T1000 (cell line): ENCODE measurements at regions not wholly inside any gene's neighbourhood (a gene's known extent, or its start where the extent isn't known, plus 50 kb on each side); places are given as distances from the start of the nearest gene placed in this dataset.
"Not testable (repeated sequence)": the region's sequence is repeated elsewhere in the genome, so short reads cannot be mapped to it uniquely, and the experiment has no call there.

ENCODE experiments used
- DNase-seq: peaks from one replicate; lab custom pipeline; 2025; ENCODE audit warnings: mixed read lengths; lab: John Stamatoyannopoulos, UW

DNA sequence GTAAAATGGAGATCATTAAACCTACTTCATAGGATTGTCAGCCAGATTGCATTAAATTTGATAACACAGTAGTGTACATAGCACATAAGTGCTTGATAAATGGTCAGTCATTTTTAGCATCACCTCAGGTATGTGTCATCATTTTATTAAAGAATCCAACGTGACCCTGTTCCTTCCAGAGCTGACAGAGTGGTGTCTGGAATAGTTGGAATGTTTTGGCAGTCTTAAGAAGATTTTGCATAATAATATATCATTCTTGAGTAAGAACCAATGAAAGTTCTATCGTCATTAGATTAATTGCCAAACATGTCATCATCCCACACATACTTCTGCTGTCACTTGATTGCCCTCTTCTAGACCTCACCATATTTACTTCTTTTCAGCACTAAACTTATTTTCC, 451.4 kb upstream of the POM121L12 start:
- no peak for DNase-seq

DNA sequence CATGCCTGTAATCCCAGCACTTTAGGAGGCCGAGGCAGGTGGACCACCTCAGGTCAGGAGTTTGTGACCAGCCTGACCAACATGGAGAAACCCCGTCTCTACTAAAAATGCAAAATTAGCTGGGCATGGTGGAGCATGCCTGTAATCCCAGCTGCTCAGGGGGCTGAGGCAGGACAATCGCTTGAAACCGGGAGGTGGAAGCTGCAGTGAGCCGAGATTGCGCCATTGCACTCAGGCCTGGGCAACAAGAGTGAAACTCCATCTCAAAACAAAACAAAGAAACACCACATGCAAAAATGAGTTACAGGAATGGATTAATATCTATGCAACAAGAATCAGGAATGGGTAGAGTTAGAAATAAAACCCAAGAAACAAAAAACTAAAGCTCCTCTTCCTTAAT, 462.3 kb upstream of the POM121L12 start:
- not testable (repeated sequence) for DNase-seq

DNA sequence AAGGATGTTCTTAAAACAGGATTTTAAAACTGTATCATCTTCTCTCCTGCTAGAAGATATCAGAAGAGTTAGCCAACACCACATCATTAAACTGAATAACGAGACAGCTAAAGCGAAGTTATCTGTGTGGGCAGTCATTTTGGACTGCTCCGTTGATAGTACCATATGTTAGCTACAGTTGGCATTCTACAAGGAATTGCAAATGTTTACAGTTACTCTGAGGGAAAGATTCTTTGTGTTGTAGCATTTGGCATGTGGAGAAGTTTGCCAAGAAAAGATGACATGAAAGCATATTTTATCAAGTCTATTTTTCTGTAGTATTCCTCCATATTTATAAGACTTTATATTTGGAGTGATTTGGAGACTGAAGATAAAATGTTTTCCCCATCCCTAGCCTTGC, 464.4 kb upstream of the POM121L12 start:
- no peak for DNase-seq

DNA sequence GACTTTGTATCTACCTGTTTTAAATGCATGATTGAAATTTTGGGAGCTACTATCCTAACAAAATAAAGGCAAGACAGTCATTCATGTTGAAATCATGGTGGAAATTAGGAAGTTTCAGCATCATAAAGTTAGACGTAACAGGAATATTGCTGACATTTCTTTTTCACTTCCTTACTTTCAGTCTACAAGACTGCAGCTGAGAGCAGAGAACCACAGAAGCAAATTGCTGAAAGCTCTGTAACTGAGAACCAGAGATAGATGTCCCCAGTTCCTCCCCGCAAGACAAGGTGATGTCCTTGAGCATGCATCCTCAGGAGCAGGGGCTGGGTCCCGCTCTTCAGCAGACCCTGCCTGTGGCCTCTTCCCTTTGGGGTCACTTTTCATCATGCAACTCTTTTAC, 466.3 kb upstream of the POM121L12 start:
- no peak for DNase-seq

DNA sequence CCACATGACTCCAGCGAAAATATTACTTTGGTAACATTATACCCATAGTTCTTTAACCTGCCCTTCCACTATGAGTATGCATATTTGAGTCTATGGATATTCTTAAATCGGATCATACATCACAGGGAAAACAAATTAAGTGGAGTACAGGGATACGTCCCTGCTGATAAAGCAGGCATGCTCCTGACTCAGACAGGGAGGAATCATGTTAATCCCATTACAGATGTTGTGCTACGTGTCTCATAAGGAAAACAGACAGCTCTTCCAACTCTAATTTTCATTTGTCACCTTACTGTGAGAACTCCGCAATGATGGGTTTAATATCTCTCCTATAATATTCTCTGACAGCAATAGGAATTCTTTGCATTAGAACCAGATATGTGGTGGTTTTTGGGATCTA, 469.5 kb upstream of the POM121L12 start:
- no peak for DNase-seq

DNA sequence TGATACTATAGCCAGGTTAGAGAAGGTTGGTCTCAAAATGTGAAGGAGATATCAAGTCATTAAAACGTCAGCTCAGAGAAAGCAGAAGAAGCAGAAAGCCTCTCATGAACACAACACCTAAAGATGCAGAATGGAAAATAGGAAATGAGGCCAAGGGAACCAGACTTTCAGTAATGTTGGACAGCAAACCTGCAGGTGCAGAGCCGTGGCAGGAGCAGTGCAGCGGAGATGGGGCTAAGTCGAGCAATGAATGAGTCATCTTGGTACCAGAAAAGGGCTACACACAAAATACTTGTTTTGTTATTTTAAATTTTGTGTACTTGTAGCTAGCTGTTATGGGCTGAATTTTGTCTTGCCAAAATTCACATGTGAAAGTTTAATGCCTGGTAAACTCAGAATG, 479.6 kb upstream of the POM121L12 start:
- DNase-seq, result no peak

DNA sequence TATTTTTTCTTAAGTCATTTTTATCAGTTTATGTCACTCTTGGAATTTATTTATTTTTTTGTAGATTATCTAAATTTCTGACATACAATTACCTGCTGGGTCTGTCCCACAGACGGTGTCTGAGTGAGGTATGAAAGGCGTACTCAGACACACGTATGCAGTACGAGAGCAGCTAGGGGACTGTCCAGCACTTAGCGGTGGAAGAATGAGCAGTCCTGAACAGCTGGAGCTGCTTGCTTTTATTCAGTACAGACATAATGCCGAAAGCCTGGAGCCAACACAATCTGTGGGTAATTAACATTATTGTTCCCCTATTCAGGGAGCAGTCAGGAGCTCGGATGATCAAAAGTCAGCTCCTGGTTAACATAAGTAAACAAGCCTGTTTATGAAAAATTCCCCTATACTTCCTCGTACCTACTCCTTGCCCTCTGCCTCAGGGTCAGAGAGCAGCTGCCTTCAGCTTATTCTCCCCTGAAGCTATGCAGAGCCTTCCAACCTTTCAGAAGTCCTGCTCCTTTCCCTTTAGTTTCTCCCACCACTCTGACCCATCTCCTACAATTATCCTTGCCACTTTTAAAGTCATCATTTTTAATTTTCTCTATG, 488.0 kb upstream of the POM121L12 start:
- no peak for DNase-seq

DNA sequence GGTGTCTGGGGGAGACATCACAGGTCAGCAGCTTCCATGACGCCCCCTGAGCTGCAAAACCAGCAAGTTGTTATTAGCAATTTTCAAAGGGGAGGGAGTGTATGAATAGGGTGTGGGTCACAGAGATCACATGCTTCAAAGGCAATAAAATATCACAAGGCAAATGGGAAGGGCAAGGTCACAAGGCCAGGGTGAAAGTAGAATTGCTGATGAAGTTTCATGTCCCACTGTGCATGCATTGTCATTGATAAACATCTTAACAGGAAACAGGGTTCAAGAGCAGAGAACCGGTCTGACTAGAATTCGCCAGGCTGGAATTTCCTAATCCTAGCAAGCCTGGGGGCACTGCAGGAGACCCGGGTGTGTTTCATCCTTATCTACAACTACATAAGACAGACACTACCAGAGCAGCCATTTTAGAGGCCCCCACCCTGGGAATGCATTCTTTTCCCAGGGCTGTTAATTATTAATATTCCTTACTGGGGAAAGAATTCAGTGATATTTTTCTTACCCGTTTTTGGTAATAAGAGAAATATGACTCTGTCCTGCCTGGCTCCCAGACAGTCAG, 494.2 kb upstream of the POM121L12 start:
- DNase-seq, result not testable (repeated sequence)

DNA sequence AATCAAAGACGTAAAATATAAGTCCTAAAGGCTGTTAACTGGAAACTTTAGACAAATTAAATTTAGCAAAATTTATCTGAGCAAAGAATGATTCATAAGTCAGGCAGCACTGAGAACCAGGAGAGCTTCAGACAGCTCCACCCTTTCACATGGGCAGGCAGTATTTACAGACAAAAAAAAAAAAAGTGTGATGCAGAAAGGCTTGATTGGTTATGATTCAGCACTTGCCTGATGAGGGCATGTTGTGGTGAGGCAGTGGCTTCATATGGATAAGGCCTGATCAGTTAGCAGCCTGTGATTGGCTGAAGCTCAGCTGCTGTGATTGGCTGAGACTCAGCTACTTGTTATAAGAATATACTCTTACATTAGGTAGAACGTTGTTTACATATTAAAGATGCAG, 495.4 kb upstream of the POM121L12 start:
- DNase-seq, result no peak

DNA sequence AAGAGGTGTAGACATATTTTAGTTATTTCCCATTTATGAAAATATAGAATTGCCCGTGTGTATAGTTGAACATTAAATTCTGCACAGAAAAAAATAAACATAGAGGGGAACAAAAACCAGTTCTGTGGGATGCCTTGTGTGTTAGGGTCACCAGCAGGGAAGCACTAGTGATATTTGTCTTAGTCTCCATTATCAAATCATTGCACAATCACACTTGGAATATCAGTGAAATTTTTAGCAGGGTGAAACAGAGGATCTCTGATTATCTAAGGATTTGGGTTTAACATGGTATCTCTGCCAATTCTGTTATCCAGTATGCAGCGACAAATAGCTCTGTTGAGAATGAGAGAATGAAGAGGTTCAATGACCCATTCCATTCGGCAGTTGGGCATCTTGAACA, 496.0 kb upstream of the POM121L12 start:
- no peak for DNase-seq

DNA sequence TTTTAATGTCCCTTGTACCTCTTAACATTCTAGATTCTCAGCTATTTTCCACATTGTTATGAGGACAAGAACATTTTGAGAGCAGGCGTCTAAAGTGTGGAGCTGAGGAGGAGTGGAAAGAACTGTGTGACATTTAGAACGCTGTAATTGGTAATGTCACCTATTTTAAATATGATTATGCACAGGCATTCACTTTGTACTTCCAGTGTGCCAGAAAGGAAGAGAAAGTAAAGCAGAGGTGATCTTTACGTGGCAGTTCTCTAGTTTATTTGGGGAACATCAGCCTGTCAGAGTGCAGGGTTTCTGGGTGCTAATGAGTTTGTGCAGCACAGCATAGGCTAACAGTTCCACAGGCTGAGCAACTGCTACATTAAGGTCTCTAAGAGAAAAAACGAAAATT, 498.4 kb upstream of the POM121L12 start:
- no peak for DNase-seq

DNA sequence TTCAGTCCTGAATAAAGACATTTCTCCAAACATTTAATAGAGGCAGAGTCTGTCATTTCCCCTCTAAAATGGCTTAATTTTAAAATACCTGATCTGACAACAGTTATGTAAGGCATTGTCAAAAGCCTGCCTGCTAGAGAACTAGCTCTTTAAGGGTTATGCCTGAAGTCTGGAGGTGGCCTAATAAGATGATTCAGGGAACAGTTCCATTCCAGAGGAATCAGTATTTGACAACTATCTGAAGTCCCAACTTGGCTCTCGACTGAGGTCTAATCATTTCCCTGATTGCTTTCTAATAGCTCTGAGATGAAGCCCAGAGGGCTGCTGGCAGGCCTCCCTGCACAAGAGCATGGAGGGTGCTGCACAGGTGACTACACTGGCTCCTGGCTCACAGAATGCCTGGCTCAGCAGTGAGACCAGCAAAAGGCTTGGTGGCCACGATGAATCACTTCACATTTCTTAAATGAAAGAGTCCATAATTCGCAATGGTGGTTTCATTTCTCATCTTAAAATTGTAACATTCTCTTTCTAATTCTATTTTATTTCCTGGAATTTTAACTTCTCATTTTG, 509.6 kb upstream of the POM121L12 start:
- DNase-seq, result no peak

DNA sequence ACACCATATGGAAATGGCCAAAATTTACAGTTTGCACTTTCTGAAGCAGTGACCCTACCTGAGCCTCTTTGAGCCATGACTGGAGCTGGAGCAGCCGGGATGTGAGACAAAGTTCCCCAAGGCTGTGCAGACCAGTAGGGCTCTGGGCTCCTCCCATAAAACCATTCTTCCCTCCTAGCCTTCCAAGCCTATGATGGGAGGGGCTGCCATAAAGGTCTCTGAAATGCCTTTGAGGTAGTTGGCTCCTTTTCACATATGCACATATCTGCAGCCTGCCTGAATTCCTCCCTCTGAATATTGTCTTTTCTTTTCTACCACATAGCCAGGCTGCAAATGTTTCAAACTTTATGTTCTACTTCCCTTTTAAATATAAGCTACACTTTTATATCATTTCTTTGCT, 516.6 kb upstream of the POM121L12 start:
- DNase-seq, result no peak

- no peak for DNase-seq
These were observed 522.8 kb upstream of the POM121L12 start for GRCh38 chr7:52512656-52513055.

GRCh38 chr7:52507546-52508255, 527.7 kb upstream of the POM121L12 start:
- no peak for DNase-seq

- no peak for DNase-seq
These were observed 529.1 kb upstream of the POM121L12 start for GRCh38 chr7:52506325-52506724.

DNA sequence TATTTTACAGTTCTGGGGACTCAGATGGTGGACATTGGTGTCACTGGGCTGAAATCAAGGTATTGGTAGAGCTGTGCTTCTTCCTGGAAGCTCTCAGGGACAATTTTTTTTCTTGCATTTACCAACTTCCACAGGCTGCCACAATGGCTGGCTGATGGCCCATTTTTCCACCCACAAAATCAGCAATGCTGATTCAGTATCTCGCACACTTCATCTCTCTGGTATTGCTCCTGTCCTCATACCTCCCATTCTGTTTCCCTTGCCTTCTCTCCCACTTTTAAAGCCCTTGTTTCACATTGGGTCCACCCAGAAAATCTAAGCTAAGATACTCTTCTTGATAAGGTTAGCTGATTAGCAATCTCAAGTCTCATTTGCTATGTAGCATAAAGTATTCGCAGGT, 530.9 kb upstream of the POM121L12 start:
- DNase-seq, result no peak

GRCh38 chr7:52502281-52502680, 533.2 kb upstream of the POM121L12 start:
- no peak for DNase-seq

GRCh38 chr7:52501696-52502095, 533.7 kb upstream of the POM121L12 start:
- DNase-seq, result no peak

DNA sequence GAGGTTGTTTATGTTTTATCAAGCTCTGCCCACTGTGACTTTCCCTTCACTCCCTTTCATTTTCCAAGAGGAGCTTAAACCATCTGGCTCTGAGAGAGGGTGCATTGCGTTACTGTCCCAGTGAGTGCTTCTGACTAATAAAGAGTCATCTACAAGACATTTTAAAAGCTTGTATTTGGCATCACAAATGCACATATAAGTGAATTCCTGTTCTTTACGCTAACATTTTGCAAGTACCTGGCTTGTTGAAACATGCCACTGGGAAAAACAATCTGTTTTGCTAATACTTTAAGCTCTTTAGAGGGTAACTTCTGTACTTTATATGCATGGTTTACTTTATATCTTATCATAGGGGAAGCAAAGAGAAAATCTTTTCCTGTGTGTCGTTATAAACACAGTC, 534.6 kb upstream of the POM121L12 start:
- peak; percentile 43 for DNase-seq

- no peak for DNase-seq
These were observed 537.1 kb upstream of the POM121L12 start for GRCh38 chr7:52498366-52498765.

- no peak for DNase-seq
These were observed 549.2 kb upstream of the POM121L12 start for GRCh38 chr7:52486267-52486666.

DNA sequence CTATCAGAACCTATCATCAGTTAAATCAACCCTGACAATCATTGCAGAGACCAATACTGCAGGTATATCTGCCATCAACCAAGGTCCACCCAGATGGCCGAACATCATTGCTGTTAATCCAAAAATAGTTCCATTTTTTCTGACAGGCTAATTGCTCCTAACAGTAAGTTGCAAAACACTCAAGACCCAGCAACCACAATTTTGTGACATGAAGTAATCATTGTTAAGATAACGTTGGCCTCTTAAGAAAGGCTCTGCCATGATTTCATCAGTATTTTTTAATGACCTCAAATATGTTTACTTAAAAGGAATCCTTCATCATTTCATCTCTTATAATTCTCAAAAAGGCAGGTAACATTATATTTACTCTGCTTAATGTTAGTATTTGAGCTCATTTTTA, 553.4 kb upstream of the POM121L12 start:
- DNase-seq, result no peak
